DOHH2 (cell line): ENCODE measurements at regions not wholly inside any gene's neighbourhood (a gene's known extent, or its start where the extent isn't known, plus 50 kb on each side); places are given as distances from the start of the nearest gene placed in this dataset.

Experiments used
- EZH2phosphoT487 ChIP-seq: fragments of 200-600 bp; sonication (generic); IDR thresholded peaks from 2 replicates; pipeline ENCODE4 v1.6.1; 2017; ENCODE audit warnings: borderline replicate concordance, mild to moderate bottlenecking, antibody characterized with exemption, low read length, moderate library complexity, mixed read lengths
- TF ChIP-seq, protein P1 (sequence below): fragments of 200-600 bp; sonication (generic); IDR thresholded peaks from one replicate; pipeline ENCODE4 v1.5.1; 2014; ENCODE audit warnings: antibody characterized with exemption, mild to moderate bottlenecking, low read depth, low read length; ENCODE audit not compliant: poor library complexity, severe bottlenecking

DNA sequence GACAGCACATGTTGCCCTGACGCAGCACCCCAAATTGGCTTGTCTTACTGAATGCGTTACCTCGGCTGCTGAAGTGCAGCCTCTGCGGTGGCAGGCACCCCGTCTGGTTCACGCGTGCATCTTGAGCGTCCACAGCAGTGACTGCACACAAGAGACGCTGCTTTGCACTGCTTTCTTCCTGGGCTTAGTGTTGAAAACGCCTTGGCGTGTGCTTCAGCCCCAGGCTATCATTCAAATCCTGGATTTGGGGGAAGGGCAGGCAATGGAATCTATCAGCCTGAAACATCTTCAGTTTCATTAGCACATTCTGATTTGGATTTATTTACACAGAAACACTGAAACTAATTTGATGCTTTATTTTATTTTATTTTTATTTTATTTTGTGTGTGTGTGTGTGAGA, 342.7 kb downstream of the SMOC2 start:
- TF ChIP-seq, protein P1, sequence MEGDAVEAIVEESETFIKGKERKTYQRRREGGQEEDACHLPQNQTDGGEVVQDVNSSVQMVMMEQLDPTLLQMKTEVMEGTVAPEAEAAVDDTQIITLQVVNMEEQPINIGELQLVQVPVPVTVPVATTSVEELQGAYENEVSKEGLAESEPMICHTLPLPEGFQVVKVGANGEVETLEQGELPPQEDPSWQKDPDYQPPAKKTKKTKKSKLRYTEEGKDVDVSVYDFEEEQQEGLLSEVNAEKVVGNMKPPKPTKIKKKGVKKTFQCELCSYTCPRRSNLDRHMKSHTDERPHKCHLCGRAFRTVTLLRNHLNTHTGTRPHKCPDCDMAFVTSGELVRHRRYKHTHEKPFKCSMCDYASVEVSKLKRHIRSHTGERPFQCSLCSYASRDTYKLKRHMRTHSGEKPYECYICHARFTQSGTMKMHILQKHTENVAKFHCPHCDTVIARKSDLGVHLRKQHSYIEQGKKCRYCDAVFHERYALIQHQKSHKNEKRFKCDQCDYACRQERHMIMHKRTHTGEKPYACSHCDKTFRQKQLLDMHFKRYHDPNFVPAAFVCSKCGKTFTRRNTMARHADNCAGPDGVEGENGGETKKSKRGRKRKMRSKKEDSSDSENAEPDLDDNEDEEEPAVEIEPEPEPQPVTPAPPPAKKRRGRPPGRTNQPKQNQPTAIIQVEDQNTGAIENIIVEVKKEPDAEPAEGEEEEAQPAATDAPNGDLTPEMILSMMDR = no peak
- no peak for TF ChIP-seq EZH2phosphoT487
